22Rv1 (cell line): ENCODE measurements at regions not wholly inside any gene's neighbourhood (a gene's known extent, or its start where the extent isn't known, plus 50 kb on each side); places are given as distances from the start of the nearest gene placed in this dataset.
"Not testable (repeated sequence)": the region's sequence is repeated elsewhere in the genome, so short reads cannot be mapped to it uniquely, and the experiment has no call there.

Experiments
- H3K27ac ChIP-seq: fragments of 450-650 bp; 2 replicates; pipeline ENCODE4 v1.5.1; 2017
- ZFX ChIP-seq: fragments of 450-650 bp; IDR thresholded peaks from 2 replicates; pipeline ENCODE4 v1.6.1; 2017; ENCODE audit warnings: antibody characterized with exemption, borderline replicate concordance
- TF ChIP-seq, protein P1 (sequence below): fragments of 450-650 bp; IDR thresholded peaks from 2 replicates; pipeline ENCODE4 v1.5.1; 2017; ENCODE audit warnings: mild to moderate bottlenecking

DNA sequence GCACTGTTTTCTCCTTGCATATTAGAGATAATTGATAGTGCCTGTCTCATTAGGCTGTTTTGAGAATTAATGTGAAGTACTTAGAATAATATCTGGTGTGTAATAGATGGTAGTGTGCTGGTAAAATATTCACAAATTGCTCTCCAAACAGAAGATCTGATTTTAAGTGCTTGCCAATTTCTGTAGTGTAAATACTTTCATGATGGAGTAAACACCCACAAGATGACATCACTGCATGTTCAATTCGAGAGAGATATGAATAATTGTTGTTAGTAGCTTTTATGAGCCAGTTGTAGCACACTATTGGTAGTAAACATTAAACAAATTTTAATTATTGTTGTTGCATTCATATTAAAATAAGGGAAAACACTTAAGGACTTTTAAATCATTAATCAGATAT is 392.3 kb upstream of the RIOK2 start:
- no peak for TF ChIP-seq ZFX
- TF ChIP-seq, protein P1, sequence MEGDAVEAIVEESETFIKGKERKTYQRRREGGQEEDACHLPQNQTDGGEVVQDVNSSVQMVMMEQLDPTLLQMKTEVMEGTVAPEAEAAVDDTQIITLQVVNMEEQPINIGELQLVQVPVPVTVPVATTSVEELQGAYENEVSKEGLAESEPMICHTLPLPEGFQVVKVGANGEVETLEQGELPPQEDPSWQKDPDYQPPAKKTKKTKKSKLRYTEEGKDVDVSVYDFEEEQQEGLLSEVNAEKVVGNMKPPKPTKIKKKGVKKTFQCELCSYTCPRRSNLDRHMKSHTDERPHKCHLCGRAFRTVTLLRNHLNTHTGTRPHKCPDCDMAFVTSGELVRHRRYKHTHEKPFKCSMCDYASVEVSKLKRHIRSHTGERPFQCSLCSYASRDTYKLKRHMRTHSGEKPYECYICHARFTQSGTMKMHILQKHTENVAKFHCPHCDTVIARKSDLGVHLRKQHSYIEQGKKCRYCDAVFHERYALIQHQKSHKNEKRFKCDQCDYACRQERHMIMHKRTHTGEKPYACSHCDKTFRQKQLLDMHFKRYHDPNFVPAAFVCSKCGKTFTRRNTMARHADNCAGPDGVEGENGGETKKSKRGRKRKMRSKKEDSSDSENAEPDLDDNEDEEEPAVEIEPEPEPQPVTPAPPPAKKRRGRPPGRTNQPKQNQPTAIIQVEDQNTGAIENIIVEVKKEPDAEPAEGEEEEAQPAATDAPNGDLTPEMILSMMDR, result no peak
- H3K27ac ChIP-seq, result no peak overlapping the region

DNA sequence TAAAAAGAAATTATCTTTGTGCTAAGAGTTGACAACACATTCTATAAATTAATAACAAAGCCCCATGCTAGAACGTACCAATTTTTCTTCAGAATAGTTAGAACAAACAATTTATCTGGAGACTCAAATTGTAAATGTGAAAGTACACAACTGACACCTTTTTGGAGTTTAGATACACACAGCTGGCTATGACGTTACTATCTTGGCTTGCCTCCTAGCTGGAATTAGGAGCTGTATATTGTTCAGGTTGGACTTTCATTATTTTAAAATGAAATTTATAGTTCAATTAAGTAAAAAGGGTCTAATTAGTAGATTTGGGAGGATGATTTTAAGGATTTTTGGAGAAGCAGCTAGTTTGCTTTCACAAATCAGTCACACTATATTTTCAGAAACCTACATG is 393.9 kb upstream of the RIOK2 start:
- H3K27ac ChIP-seq, result no peak overlapping the region
- TF ChIP-seq, protein P1, result no peak
- no peak for TF ChIP-seq ZFX

DNA sequence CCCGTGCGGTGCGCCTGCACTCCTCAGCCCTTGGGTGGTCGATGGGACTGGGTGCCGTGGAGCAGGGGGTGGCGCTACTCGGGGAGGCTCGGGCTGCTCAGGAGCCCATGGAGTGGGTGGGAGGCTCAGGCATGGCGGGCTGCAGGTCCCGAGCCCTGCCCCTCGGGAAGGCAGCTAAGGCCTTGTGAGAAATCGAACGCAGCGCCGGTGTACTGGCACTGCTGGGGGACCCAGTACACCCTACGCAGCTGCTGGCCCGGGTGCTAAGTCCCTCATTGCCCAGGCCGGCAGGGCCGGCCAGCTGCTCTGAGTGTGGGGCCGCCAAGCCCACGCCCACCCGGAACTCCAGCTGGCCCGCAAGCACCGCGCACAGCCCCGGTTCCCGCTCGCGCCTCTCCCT is 396.9 kb upstream of the RIOK2 start:
- H3K27ac ChIP-seq, result not testable (repeated sequence)

DNA sequence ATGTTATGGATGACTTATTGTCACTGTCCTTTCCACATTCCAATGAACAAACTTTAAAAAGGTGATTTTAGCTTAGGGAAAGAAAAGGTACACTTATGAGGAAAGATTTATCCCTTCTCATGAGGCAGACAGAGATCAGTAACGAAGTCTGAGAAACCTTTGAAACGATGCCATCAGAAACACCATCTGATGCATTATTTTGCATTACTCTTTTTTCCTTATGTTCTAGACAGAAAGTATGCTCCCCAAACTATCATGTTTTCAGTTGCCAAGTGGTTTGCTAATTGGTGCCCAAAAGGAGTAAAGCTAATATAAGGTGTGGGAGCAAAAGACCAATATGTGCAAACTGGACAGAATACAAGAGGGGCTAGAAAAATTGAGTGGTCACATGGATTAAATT is 397.7 kb upstream of the RIOK2 start:
- TF ChIP-seq, protein P1, result no peak
- TF ChIP-seq ZFX, result no peak
- H3K27ac ChIP-seq, result no peak overlapping the region

DNA sequence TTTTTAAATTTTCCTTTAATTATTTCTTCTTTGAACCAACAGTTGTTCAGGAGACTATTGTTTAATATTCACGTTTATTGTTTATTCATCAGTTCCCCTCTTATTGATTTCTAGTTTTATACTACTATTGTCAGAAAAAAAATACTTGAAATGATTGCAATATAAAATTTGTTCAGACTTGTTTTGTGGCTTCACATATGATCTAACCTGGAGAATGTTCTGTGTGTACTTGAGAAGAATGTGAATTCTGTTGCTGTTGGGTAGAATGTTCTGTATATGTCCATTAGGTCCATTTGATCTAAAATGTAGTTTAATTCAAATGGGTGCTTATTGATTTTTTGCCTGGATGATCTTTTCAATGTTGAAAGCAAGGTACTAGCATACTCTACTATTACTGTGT is 408.7 kb upstream of the RIOK2 start:
- no peak overlapping the region for H3K27ac ChIP-seq
- TF ChIP-seq ZFX, result no peak
- TF ChIP-seq, protein P1, result no peak

DNA sequence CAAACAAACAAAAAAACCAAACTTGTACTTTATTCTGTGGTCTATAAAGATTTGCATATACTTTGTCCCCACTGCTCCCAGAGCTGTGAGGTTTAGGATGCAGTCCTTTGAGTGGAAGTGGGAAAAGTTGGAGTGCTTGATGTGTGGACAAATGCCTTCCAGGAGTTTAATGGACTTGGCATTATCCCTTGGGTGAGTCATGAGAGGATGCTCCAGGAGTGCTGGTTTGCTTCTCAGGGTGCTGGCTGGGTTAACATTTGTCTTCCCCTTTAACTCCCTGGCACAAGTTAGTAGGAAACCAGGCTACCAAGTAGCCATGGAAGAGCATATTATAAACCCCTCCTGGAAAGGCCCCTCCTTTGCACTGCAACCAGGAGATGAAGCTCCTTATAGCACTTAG is 417.4 kb upstream of the RIOK2 start:
- H3K27ac ChIP-seq, result no peak overlapping the region
- TF ChIP-seq, protein P1, result no peak
- no peak for TF ChIP-seq ZFX

DNA sequence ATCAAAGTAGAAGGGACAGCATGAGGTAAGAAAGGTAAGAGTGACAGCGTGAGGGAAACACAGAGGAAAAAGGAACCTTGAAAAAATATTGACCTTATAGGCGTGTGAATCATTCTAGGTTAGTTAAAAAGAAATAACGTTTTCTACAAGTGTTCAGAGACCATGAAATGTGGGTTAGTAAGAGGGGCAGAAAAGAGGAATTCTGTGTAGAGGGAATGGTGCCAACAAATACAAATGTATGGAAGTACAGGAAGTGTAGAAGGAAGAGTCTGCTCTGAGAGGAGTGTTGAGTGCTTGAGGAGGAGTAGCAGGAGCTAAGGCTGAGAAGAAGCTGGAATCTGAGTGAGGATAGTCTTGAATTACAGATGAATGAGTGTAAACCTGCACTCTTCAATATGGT is 418.6 kb upstream of the RIOK2 start:
- H3K27ac ChIP-seq, result no peak overlapping the region
- no peak for TF ChIP-seq ZFX
- TF ChIP-seq, protein P1, result no peak

DNA sequence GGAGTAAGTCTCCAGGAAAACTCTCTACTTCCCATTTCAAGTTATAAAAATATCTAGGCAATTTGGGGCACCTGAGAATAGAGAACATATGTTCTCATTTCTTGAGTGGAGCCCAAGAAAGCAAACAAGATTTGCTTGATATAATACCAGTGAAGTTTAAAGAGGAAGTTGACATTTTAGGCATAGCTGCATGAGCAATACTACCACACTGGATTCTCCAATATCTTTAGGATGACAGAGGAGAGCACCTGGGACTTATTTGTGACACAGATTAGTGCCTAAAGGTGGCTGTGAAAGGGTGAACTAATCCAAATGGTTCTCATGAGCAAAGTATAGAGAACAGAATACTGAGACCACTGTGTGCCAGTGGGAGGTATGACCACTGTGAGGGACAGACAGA is 423.5 kb upstream of the RIOK2 start:
- no peak for TF ChIP-seq ZFX
- TF ChIP-seq, protein P1, result no peak
- H3K27ac ChIP-seq, result no peak overlapping the region
